ENCODE measurements at regions not wholly inside any gene's neighbourhood (a gene's known extent, or its start where the extent isn't known, plus 50 kb on each side); places are given as distances from the start of the nearest gene placed in this dataset.
"Not testable (repeated sequence)": the region's sequence is repeated elsewhere in the genome, so short reads cannot be mapped to it uniquely, and the experiment has no call there.

GRCh38 chr2:113386780-113387433 lies 50.6 kb upstream of the ZNG1B start:
- in situ Hi-C loops (cut with MboI; ENCODE audit: low sequenced_read_pairs) = loop anchor here (10.0 kb wide), 1 partner anchor 252 kb away; no protein-coding TSS in a partner anchor

GRCh38 chr2:113379621-113380020 lies 57.9 kb upstream of the ZNG1B start:
- in situ Hi-C loops (cut with MboI; ENCODE audit: low sequenced_read_pairs) = loop anchor here (10.0 kb wide), 1 partner anchor 245 kb away; no protein-coding TSS in a partner anchor

GRCh38 chr2:113376913-113377445 lies 60.5 kb upstream of the ZNG1B start:
- in situ Hi-C loops (cut with MboI; ENCODE audit: low sequenced_read_pairs) = no loop called here

GRCh38 chr2:113376253-113376912 lies 61.1 kb upstream of the ZNG1B start:
- in situ Hi-C loops (cut with MboI; ENCODE audit: low sequenced_read_pairs) = no loop called here

GRCh38 chr2:113374857-113375256 lies 62.6 kb upstream of the ZNG1B start:
- in situ Hi-C loops (cut with MboI; ENCODE audit: low sequenced_read_pairs) = not testable (repeated sequence)

- in situ Hi-C loops (cut with MboI; ENCODE audit: low sequenced_read_pairs) = not testable (repeated sequence)
These were observed 65.1 kb upstream of the ZNG1B start for GRCh38 chr2:113372258-113372834.

GRCh38 chr2:113370478-113371091 lies 66.9 kb upstream of the ZNG1B start:
- in situ Hi-C loops (cut with MboI; ENCODE audit: low sequenced_read_pairs) = no loop called here

- in situ Hi-C loops (cut with MboI; ENCODE audit: low sequenced_read_pairs) = no loop called here
These were observed 67.5 kb upstream of the ZNG1B start for GRCh38 chr2:113370030-113370429.

GRCh38 chr2:113368581-113368980 lies 68.9 kb upstream of the ZNG1B start:
- in situ Hi-C loops (cut with MboI; ENCODE audit: low sequenced_read_pairs) = not testable (repeated sequence)

GRCh38 chr2:113366821-113367220 lies 70.7 kb upstream of the ZNG1B start:
- in situ Hi-C loops (cut with MboI; ENCODE audit: low sequenced_read_pairs) = not testable (repeated sequence)

- in situ Hi-C loops (cut with MboI; ENCODE audit: low sequenced_read_pairs) = not testable (repeated sequence)
These were observed 71.7 kb upstream of the ZNG1B start for GRCh38 chr2:113365791-113366190.

GRCh38 chr2:113365290-113365689 lies 72.2 kb upstream of the ZNG1B start:
- in situ Hi-C loops (cut with MboI; ENCODE audit: low sequenced_read_pairs) = not testable (repeated sequence)

GRCh38 chr2:113361051-113361450 lies 76.4 kb upstream of the ZNG1B start:
- in situ Hi-C loops (cut with MboI; ENCODE audit: low sequenced_read_pairs) = no loop called here

- in situ Hi-C loops (cut with MboI; ENCODE audit: low sequenced_read_pairs) = no loop called here
These were observed 78.3 kb upstream of the PAX8 start for GRCh38 chr2:113357071-113357470.

GRCh38 chr2:113356284-113356683 lies 77.6 kb upstream of the PAX8 start:
- in situ Hi-C loops (cut with MboI; ENCODE audit: low sequenced_read_pairs) = not testable (repeated sequence)

GRCh38 chr2:113355339-113356015 lies 76.8 kb upstream of the PAX8 start:
- in situ Hi-C loops (cut with MboI; ENCODE audit: low sequenced_read_pairs) = not testable (repeated sequence)

- in situ Hi-C loops (cut with MboI; ENCODE audit: low sequenced_read_pairs) = no loop called here
These were observed 72.9 kb upstream of the PAX8 start for GRCh38 chr2:113351375-113352355.

GRCh38 chr2:113343800-113344199 lies 65.1 kb upstream of the PAX8 start:
- in situ Hi-C loops (cut with MboI; ENCODE audit: low sequenced_read_pairs) = not testable (repeated sequence)

- in situ Hi-C loops (cut with MboI; ENCODE audit: low sequenced_read_pairs) = no loop called here
These were observed 63.9 kb upstream of the PAX8 start for GRCh38 chr2:113342650-113343049.

GRCh38 chr2:113341870-113342253 lies 63.1 kb upstream of the PAX8 start:
- in situ Hi-C loops (cut with MboI; ENCODE audit: low sequenced_read_pairs) = not testable (repeated sequence)

Data from HL-60/S4 treated with retinoic acid at 250 ng/mL for 4 days and 3 days (cell line).